Upper lobe of left lung (tissue), 6 donors: ENCODE measurements at regions not wholly inside any gene's neighbourhood (a gene's known extent, or its start where the extent isn't known, plus 50 kb on each side); places are given as distances from the start of the nearest gene placed in this dataset.

Source experiments
- ATAC-seq, 2 donors: fragments of 200-7000 bp; cut with Tn5 transposase; one replicate each; pipeline ENCODE4 v1.9.1; 2022; ENCODE audit warnings: mild to moderate bottlenecking in 2 of 2, moderate library complexity in 2 of 2; ENCODE audit not compliant: low FRiP score in 2 of 2
- DNase-seq, 2 donors: peaks; one replicate each; pipeline ENCODE4 v3.0.0-alpha.2; 2019 to 2020
- H3K27ac ChIP-seq, 4 donors: fragments of 200-600 bp; sonication (generic); one replicate each; pipeline ENCODE4 v1.5.1; 2016 to 2019
- H3K27me3 ChIP-seq, 4 donors: fragments of 200-600 bp; sonication (generic); one replicate each; pipeline ENCODE4 v1.5.1; 2017 to 2019
- H3K36me3 ChIP-seq, 4 donors: fragments of 200-600 bp; sonication (generic); one replicate each; pipeline ENCODE4 v1.5.1; 2016 to 2019
- H3K4me1 ChIP-seq, 4 donors: fragments of 200-600 bp; sonication (generic); one replicate each; pipeline ENCODE4 v1.5.1; 2018 to 2019
- H3K4me3 ChIP-seq, 4 donors: fragments of 200-600 bp; sonication (generic); one replicate each; pipeline ENCODE4 v1.5.1; 2017 to 2019; ENCODE audit warnings: mild to moderate bottlenecking in 2 of 4, moderate library complexity in 1 of 4
- H3K9me3 ChIP-seq, 4 donors: fragments of 200-600 bp; sonication (generic); one replicate each; pipeline ENCODE4 v1.5.1; 2018 to 2019
- EP300 ChIP-seq, 4 donors: sonication (generic); formaldehyde crosslinking; IDR thresholded peaks; one replicate each; pipeline ENCODE4 v1.5.1; 2017; ENCODE audit warnings: antibody characterized with exemption in 4 of 4, control low read depth in 2 of 4
- POLR2A ChIP-seq, 4 donors: fragments of 450-650 bp; IDR thresholded peaks; one replicate each; pipeline ENCODE4 v1.5.1; 2016 to 2017; ENCODE audit warnings: antibody characterized with exemption in 4 of 4, mild to moderate bottlenecking in 2 of 4
- POLR2AphosphoS5 ChIP-seq, 2 donors: sonication (generic); formaldehyde crosslinking; IDR thresholded peaks; one replicate each; pipeline ENCODE4 v1.5.1; 2017; ENCODE audit warnings: antibody characterized with exemption in 2 of 2
- WGBS, 2 donors: methylation state at CpG; one replicate each; pipeline ENCODE4 v1.1.5; 2017 to 2018; 5-methylcytosine and 5-hydroxymethylcytosine counted together
- TF ChIP-seq, protein P1 (sequence below), 6 experiments: fragments of 450-650 bp in 4 of 6; fragments of 200-600 bp in 2 of 6; sonication (generic) in 2 of 6; IDR thresholded peaks; one replicate each; pipeline ENCODE4 v1.5.1; 2016 to 2019; ENCODE audit warnings: antibody characterized with exemption in 6 of 6
- donor health status: DM: no; HTN: no; CAD: no; lungs with moderate emphysema.
- donor health status: DM: no; HTN: yes; CAD: no; lungs with severe emphysema.

DNA sequence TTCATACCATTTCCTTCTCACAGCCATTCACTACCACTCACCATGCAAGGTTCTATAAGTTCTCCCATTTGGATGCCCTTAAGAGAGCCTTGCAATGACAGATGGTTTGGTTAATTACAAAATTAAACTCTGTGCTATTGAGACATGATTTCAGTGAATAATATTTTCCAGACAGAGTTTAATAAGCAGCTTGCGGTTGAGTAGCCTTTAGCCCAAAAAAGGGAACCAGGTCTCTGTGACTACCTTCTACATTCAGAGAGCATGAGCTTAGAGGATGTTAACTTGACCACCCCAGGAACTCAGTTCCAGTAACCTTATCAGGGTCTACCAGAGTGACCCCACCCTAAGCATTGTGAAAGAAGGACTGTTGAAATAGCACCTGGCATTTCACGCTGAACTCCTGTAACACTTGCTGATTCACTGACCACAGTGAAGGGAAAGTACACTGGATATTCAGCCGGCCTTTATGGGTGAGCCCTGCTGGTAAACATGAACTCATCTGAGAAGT is 1173.1 kb upstream of the ZEB2 start:
- H3K27ac ChIP-seq = no peak overlapping the region
- peak; percentile 55 to 89 for ATAC-seq
- H3K9me3 ChIP-seq = no peaks in the 10 kb centered on the region
- no peaks in the 10 kb centered on the region for H3K27me3 ChIP-seq
- whole genome bisulfite sequencing, 2 donors = 41 to 67% methylated on average over 3 of the region's 3 CpGs
- peaks cover 0 to 2% (median 0%) of the 10 kb centered on the region in 4 donors for H3K4me1 ChIP-seq
- H3K4me3 ChIP-seq = no peak overlapping the region
- peak in 1 of 2 donors; percentile 51 for DNase-seq
- H3K36me3 ChIP-seq = no peaks in the 10 kb centered on the region
- TF ChIP-seq, protein P1, sequence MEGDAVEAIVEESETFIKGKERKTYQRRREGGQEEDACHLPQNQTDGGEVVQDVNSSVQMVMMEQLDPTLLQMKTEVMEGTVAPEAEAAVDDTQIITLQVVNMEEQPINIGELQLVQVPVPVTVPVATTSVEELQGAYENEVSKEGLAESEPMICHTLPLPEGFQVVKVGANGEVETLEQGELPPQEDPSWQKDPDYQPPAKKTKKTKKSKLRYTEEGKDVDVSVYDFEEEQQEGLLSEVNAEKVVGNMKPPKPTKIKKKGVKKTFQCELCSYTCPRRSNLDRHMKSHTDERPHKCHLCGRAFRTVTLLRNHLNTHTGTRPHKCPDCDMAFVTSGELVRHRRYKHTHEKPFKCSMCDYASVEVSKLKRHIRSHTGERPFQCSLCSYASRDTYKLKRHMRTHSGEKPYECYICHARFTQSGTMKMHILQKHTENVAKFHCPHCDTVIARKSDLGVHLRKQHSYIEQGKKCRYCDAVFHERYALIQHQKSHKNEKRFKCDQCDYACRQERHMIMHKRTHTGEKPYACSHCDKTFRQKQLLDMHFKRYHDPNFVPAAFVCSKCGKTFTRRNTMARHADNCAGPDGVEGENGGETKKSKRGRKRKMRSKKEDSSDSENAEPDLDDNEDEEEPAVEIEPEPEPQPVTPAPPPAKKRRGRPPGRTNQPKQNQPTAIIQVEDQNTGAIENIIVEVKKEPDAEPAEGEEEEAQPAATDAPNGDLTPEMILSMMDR (IDR thresholded peaks at IDR 0.05) = no peak
- TF ChIP-seq EP300 (IDR thresholded peaks at IDR 0.05) = peak in 2 of 4 donors; percentile 68 to 74
- peak in 1 of 2 donors; percentile 71 for TF ChIP-seq POLR2AphosphoS5 (IDR thresholded peaks at IDR 0.05)

DNA sequence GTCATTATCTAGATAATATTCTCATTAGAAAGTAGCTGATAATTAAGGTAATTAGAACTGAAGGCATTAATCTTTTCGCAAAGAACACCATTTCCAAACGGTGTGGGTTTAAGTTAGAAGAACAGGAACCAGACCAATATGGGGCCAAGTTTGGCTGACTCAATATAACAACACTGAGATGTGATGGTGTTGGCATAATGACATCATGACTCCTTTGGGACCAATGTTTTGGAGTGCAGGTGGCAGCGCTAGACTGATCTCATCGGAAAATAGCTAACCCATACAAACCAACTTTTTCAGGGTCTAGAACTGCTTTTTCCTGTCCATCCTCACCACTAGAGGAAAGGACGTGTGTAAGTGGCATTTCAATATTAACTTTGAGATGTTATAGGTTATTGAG is 1171.7 kb upstream of the ZEB2 start:
- no peak for TF ChIP-seq POLR2AphosphoS5 (IDR thresholded peaks at IDR 0.05)
- TF ChIP-seq POLR2A (IDR thresholded peaks at IDR 0.05) = no peak
- TF ChIP-seq EP300 (IDR thresholded peaks at IDR 0.05) = no peak
- TF ChIP-seq, protein P1 (IDR thresholded peaks at IDR 0.05) = no peak
- WGBS, 2 donors = 88 to 90% methylated on average over 5 of the region's 5 CpGs
- Histone ChIP-seq H3K27me3 (no peaks in the 10 kb centered on the region), H3K36me3 (no peaks in the 10 kb centered on the region), H3K4me3 (no peak overlapping the region), H3K27ac (no peak overlapping the region), H3K9me3 (no peaks in the 10 kb centered on the region), H3K4me1 (peaks cover 0 to 4% (median 3%) of the 10 kb centered on the region in 4 donors)
- DNase-seq = no peak
- no peak for ATAC-seq

DNA sequence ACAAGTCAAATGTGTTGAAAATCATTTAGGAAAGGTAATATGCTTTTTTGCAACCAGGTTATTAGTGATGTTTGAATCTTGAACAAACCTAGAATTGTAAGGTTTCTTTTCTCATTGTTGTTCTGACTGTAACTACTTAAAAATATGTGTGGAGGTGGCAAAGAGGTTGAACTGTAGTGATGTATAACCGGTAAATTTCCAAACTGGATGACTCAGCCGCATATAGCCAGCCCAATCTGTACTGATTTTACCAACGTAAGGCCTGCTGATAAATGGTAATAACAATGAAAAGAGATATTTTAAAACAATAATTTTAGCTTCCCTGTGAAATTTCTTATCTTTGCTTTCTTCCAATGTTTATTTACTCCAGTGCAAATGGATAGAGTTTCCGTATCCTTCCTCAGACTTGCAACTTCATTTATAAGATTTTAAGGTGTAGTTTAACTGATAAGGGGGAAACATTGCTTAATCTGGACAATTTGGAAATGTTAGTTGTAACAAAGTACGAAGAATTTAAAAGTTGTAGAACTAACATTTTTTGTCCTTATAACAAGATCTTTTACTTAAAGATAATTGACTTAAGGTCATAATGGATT is 1170.4 kb upstream of the ZEB2 start:
- H3K4me3 ChIP-seq = no peak overlapping the region

DNA sequence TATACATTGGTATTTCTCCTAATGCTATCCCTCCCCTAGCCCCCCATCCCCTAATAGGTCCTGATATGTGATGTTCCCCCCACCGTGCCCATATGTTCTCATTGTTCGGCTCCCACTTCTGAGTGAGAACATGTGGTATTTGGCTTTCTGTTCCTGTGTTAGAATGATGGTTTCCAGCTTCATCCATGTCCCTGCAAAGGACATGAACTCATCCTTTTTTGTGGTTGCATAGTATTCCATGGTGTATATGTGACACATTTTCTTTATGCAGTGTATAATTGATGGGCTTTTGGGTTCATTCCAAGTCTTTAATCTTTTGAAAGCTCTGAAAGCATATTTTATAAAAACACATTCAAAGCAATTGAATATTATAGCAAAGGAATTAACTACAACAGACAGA is 1169.4 kb upstream of the ZEB2 start:
- DNase-seq (no peak), ATAC-seq (no peak)
- Histone ChIP-seq H3K9me3 (no peaks in the 10 kb centered on the region), H3K27me3 (no peaks in the 10 kb centered on the region), H3K4me1 (peaks cover 0 to 4% (median 3%) of the 10 kb centered on the region in 4 donors), H3K27ac (no peak overlapping the region), H3K4me3 (no peak overlapping the region), H3K36me3 (no peaks in the 10 kb centered on the region)
- WGBS, 2 donors = 92 to 100% methylated on average over 2 of the region's 2 CpGs
- TF ChIP-seq, protein P1 (IDR thresholded peaks at IDR 0.05) = no peak
- TF ChIP-seq EP300 (IDR thresholded peaks at IDR 0.05) = no peak
- no peak for TF ChIP-seq POLR2AphosphoS5 (IDR thresholded peaks at IDR 0.05)

More for the DNA sequence above, 1170.4 kb upstream of the ZEB2 start:
- DNase-seq (no peak), ATAC-seq (no peak)
- no peaks in the 10 kb centered on the region for H3K27me3 ChIP-seq
- 80 to 81% methylated on average over 5 of the region's 5 CpGs for WGBS, 2 donors
- no peaks in the 10 kb centered on the region for H3K9me3 ChIP-seq
- H3K36me3 ChIP-seq = no peaks in the 10 kb centered on the region
- H3K4me1 ChIP-seq = peaks cover 0 to 4% (median 3%) of the 10 kb centered on the region in 4 donors
- TF ChIP-seq POLR2AphosphoS5 (IDR thresholded peaks at IDR 0.05) (no peak), POLR2A (IDR thresholded peaks at IDR 0.05) (no peak)
- TF ChIP-seq, protein P1 (IDR thresholded peaks at IDR 0.05) = no peak
- H3K27ac ChIP-seq = no peak overlapping the region

DNA sequence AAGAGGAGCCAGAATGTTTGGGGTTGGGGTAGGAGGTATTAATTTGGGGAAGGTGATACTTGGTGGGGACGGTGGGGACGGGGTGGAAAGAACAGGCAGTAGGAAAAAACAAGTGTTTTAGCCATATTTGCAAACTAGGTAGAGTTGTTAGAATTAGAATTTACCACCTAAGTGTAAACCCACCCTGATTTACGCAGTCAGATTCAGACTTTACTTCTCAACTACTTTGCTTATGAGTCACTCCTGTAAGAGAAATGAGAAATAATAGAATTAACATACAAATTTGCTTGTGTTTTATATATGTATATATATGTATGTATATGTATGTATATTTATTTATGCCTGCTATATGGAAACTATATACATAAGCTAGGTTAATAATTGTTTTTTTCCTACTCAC is 1168.2 kb upstream of the ZEB2 start:
- WGBS, 2 donors = 71 to 75% methylated on average over 3 of the region's 3 CpGs
- Histone ChIP-seq H3K36me3 (no peaks in the 10 kb centered on the region), H3K4me3 (no peak overlapping the region), H3K27me3 (no peaks in the 10 kb centered on the region), H3K9me3 (no peaks in the 10 kb centered on the region), H3K27ac (no peak overlapping the region), H3K4me1 (peaks cover 0 to 4% (median 2%) of the 10 kb centered on the region in 4 donors)
- no peak for DNase-seq
- no peak for ATAC-seq
- TF ChIP-seq, protein P1 (IDR thresholded peaks at IDR 0.05) = no peak
- TF ChIP-seq POLR2AphosphoS5 (IDR thresholded peaks at IDR 0.05) (no peak), EP300 (IDR thresholded peaks at IDR 0.05) (no peak), POLR2A (IDR thresholded peaks at IDR 0.05) (no peak)
